Stimulated activated effector memory CD8-positive, alpha-beta T cell treated with anti-CD3 and anti-CD28 coated beads, Interleukin-12 subunit alpha, Interleukin-12 subunit beta, amount 100 ng/mL, for 72 hours (primary cell): ENCODE measurements at regions not wholly inside any gene's neighbourhood (a gene's known extent, or its start where the extent isn't known, plus 50 kb on each side); places are given as distances from the start of the nearest gene placed in this dataset.
"Not testable (repeated sequence)": the region's sequence is repeated elsewhere in the genome, so short reads cannot be mapped to it uniquely, and the experiment has no call there.

Source experiments
- ATAC-seq: fragments of 150-1000 bp; cut with Tn5 transposase; 2 replicates; pipeline ENCODE4 v1.10.0; 2021
- DNase-seq, 2 donors: peaks; one replicate each; pipeline ENCODE4 v3.0.0; 2021 to 2022; ENCODE audit warnings: low spot score in 2 of 2
- H3K27ac Mint-ChIP-seq: one replicate; pipeline ENCODE4 v1.8.0; 2022; ENCODE audit warnings: mild to moderate bottlenecking, mixed read lengths
- H3K36me3 Mint-ChIP-seq: one replicate; pipeline ENCODE4 v1.8.0; 2022; ENCODE audit warnings: mild to moderate bottlenecking, mixed read lengths
- H3K4me1 Mint-ChIP-seq: one replicate; pipeline ENCODE4 v1.8.0; 2022; ENCODE audit warnings: mixed read lengths
- H3K4me3 Mint-ChIP-seq: one replicate; pipeline ENCODE4 v1.8.0; 2022; ENCODE audit warnings: mild to moderate bottlenecking, mixed read lengths
- H3K9me3 Mint-ChIP-seq: one replicate; pipeline ENCODE4 v1.8.0; 2022; ENCODE audit warnings: mixed read lengths

DNA sequence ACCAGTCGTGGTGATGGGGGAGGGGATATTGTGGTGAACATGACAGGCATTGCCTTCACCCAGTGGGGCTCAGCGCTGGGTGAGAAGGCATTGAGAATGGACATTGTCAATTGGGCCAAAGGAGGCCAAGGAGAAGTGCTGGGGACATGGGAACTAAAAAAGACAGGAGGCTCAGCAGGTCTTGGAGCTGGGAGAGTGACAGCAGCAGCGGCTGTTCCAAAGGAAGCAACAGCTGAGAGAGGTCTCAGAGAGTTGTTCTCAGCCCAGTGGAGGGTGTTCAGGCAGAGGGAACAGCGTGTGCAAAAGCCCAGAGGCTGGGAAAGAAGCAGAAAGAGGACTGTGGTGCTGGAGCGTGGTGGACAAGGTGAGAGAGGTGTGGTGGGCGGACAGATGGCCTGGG lies 56.6 kb upstream of the ASNS start:
- not testable (repeated sequence) for H3K36me3 Mint-ChIP-seq, ATAC-seq, DNase-seq, H3K27ac Mint-ChIP-seq, H3K9me3 Mint-ChIP-seq
- H3K4me1 Mint-ChIP-seq = peaks cover 10% of the 10 kb centered on the region
- peak overlapping the region; percentile 54 for H3K4me3 Mint-ChIP-seq

- ATAC-seq = peak; percentile 67
- Mint-ChIP-seq H3K4me1 (peaks cover 10% of the 10 kb centered on the region), H3K4me3 (peak overlapping the region; percentile 54)
- peak; percentile 79 to 88 for DNase-seq
- not testable (repeated sequence) for H3K27ac Mint-ChIP-seq, H3K9me3 Mint-ChIP-seq, H3K36me3 Mint-ChIP-seq
Observed at GRCh38 chr7:97927790-97928748, 55.9 kb upstream of the ASNS start.
